ENCODE measurements at regions not wholly inside any gene's neighbourhood (a gene's known extent, or its start where the extent isn't known, plus 50 kb on each side); places are given as distances from the start of the nearest gene placed in this dataset.
A peak's percentile ranks its signal among the peaks of the same experiment; 100 is the strongest.

DNA sequence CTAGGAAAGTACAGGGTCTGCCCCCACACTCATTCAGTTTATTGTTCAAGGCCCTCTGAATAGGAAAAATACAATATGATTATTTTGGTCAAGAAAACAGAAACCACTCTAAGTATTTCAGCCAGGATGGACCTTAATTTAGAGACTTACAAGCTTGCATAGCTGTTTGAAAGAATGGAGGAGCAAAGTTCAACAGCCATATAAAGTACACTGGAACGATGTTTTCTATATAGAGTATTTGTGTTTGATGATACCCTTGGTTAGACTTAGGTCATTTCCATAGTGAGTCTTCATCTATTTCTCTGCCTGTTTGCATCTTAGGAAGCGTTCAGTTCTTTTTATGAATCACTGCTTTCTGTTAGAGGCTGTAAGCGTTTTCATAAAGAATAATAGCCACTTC lies 366.2 kb downstream of the NUP35 start (continued):
- TF ChIP-seq MXI1 (IDR thresholded peaks at IDR 0.05; ENCODE audit: low read depth, low read length), result no peak
- TF ChIP-seq, protein P1, sequence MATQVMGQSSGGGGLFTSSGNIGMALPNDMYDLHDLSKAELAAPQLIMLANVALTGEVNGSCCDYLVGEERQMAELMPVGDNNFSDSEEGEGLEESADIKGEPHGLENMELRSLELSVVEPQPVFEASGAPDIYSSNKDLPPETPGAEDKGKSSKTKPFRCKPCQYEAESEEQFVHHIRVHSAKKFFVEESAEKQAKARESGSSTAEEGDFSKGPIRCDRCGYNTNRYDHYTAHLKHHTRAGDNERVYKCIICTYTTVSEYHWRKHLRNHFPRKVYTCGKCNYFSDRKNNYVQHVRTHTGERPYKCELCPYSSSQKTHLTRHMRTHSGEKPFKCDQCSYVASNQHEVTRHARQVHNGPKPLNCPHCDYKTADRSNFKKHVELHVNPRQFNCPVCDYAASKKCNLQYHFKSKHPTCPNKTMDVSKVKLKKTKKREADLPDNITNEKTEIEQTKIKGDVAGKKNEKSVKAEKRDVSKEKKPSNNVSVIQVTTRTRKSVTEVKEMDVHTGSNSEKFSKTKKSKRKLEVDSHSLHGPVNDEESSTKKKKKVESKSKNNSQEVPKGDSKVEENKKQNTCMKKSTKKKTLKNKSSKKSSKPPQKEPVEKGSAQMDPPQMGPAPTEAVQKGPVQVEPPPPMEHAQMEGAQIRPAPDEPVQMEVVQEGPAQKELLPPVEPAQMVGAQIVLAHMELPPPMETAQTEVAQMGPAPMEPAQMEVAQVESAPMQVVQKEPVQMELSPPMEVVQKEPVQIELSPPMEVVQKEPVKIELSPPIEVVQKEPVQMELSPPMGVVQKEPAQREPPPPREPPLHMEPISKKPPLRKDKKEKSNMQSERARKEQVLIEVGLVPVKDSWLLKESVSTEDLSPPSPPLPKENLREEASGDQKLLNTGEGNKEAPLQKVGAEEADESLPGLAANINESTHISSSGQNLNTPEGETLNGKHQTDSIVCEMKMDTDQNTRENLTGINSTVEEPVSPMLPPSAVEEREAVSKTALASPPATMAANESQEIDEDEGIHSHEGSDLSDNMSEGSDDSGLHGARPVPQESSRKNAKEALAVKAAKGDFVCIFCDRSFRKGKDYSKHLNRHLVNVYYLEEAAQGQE (IDR thresholded peaks at IDR 0.05; ENCODE audit: low read depth, low read length), result no peak

DNA sequence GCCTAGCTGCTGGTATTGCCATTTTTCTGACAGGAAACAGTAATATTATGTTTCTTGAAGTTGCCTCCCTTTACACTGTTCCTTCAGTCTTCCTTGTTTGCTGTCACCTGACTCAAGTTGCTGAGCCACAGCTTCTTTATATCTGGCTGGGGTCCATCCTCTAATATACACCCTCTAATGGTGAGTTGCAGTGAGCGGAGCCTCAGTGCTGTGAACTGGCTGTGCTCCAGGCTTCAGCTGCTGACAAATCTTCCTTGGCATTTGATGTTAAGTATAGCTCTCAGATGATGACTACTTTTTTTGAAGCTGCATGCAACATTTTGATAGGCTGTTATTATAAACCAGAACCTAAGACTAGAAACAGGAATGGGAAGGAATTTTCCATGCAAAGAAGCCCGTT lies 366.7 kb downstream of the NUP35 start:
- Histone ChIP-seq H3K36me3 (replicated peaks in 1 of 2; ENCODE audit: control insufficient read depth in 1 of 2, insufficient read depth in 2 of 2, low read length in 1 of 2) (no peaks in the 10 kb centered on the region), H4K20me1 (ENCODE audit: insufficient read depth) (no peaks in the 10 kb centered on the region), H3K9ac (no peak overlapping the region), H3K4me3 (ENCODE audit: low read depth in 2 of 2, low read length in 1 of 2) (no peak overlapping the region), H3K27ac (ENCODE audit: low read depth in 2 of 2, low read length in 1 of 2) (peak overlapping the region in 1 of 2 experiments; percentile 62; a peak in 1 of 4 replicates), H3K9me2 (no peaks in the 10 kb centered on the region), H3F3A (replicated peaks; ENCODE audit: insufficient read depth) (no peaks in the 10 kb centered on the region), H3K27me3 (ENCODE audit: insufficient read depth) (no peaks in the 10 kb centered on the region), H3K9me3 (no peaks in the 10 kb centered on the region), H3K79me2 (ENCODE audit: insufficient read depth) (no peaks in the 10 kb centered on the region), H3K4me2 (no peak overlapping the region), H3K4me1 (ENCODE audit: control insufficient read depth in 1 of 2, insufficient read depth in 2 of 2, low read depth in 1 of 2, low read length in 1 of 2) (no peaks in the 10 kb centered on the region), H2AFZ (ENCODE audit: low read depth) (no peak overlapping the region)
- WGBS (ENCODE audit: low lambda C conversion rate), result 44% methylated on average over 2 of the region's 2 CpGs
- no peak for DNase-seq
- TF ChIP-seq, protein P2, sequence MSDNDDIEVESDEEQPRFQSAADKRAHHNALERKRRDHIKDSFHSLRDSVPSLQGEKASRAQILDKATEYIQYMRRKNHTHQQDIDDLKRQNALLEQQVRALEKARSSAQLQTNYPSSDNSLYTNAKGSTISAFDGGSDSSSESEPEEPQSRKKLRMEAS (IDR thresholded peaks at IDR 0.05; ENCODE audit: low read depth), result no peak
- TF ChIP-seq, protein P3, sequence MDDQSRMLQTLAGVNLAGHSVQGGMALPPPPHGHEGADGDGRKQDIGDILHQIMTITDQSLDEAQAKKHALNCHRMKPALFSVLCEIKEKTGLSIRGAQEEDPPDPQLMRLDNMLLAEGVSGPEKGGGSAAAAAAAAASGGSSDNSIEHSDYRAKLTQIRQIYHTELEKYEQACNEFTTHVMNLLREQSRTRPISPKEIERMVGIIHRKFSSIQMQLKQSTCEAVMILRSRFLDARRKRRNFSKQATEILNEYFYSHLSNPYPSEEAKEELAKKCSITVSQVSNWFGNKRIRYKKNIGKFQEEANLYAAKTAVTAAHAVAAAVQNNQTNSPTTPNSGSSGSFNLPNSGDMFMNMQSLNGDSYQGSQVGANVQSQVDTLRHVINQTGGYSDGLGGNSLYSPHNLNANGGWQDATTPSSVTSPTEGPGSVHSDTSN (IDR thresholded peaks at IDR 0.05), result peak; percentile 10; the same call in 1 of the 2 replicates
- CTCF ChIA-PET, result no interaction called here
- POLR2A ChIA-PET, result no interaction called here

DNA sequence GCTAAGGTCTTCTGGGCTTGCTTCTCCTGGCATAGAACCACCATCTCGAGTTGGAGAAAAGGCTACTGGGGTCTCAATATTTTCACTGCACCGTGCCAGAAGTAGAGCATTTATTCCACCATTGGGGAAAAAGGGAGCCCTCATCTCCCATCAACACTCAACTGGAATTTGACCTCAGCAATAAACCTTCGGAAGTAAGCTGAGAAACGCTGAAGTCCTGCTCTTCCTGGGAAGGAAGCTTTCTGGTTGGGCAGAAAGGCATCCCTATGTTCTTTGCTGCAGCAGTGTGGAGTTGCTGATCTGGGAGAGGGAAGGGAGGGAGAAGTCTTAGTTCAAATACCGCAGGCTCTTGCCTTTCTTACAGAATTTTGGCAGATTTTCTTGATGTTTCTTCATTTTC lies 368.8 kb downstream of the NUP35 start:
- Histone ChIP-seq H3K4me2 (no peak overlapping the region), H3K79me2 (ENCODE audit: insufficient read depth) (no peaks in the 10 kb centered on the region), H3K27me3 (ENCODE audit: insufficient read depth) (no peaks in the 10 kb centered on the region), H3K4me1 (ENCODE audit: control insufficient read depth in 1 of 2, insufficient read depth in 2 of 2, low read depth in 1 of 2, low read length in 1 of 2) (no peaks in the 10 kb centered on the region), H3F3A (replicated peaks; ENCODE audit: insufficient read depth) (no peaks in the 10 kb centered on the region), H3K9me2 (no peaks in the 10 kb centered on the region), H3K36me3 (replicated peaks in 1 of 2; ENCODE audit: control insufficient read depth in 1 of 2, insufficient read depth in 2 of 2, low read length in 1 of 2) (no peaks in the 10 kb centered on the region), H4K20me1 (ENCODE audit: insufficient read depth) (no peaks in the 10 kb centered on the region), H3K4me3 (ENCODE audit: low read depth in 2 of 2, low read length in 1 of 2) (no peak overlapping the region), H2AFZ (ENCODE audit: low read depth) (no peak overlapping the region), H3K9ac (no peak overlapping the region), H3K27ac (ENCODE audit: low read depth in 2 of 2, low read length in 1 of 2) (no peak overlapping the region), H3K9me3 (no peaks in the 10 kb centered on the region)
- ChIA-PET CTCF (no interaction called here), POLR2A (no interaction called here)
- no peak for DNase-seq
- 50% methylated on average over 5 of the region's 5 CpGs for WGBS (ENCODE audit: low lambda C conversion rate)
- TF ChIP-seq, protein P4, sequence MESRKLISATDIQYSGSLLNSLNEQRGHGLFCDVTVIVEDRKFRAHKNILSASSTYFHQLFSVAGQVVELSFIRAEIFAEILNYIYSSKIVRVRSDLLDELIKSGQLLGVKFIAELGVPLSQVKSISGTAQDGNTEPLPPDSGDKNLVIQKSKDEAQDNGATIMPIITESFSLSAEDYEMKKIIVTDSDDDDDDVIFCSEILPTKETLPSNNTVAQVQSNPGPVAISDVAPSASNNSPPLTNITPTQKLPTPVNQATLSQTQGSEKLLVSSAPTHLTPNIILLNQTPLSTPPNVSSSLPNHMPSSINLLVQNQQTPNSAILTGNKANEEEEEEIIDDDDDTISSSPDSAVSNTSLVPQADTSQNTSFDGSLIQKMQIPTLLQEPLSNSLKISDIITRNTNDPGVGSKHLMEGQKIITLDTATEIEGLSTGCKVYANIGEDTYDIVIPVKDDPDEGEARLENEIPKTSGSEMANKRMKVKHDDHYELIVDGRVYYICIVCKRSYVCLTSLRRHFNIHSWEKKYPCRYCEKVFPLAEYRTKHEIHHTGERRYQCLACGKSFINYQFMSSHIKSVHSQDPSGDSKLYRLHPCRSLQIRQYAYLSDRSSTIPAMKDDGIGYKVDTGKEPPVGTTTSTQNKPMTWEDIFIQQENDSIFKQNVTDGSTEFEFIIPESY (IDR thresholded peaks at IDR 0.05; ENCODE audit: borderline replicate concordance, low read depth), result no peak
- TF ChIP-seq TCF12 (IDR thresholded peaks at IDR 0.05), result no peak
- TF ChIP-seq RAD21 (IDR thresholded peaks at IDR 0.05; ENCODE audit: low read length), result no peak
- TF ChIP-seq ELF1 (IDR thresholded peaks at IDR 0.05), result no peak
- TF ChIP-seq MXI1 (IDR thresholded peaks at IDR 0.05; ENCODE audit: low read depth, low read length), result no peak
- no peak for TF ChIP-seq NRF1 (IDR thresholded peaks at IDR 0.05; ENCODE audit: low read depth, low read length)
- TF ChIP-seq RFX5 (IDR thresholded peaks at IDR 0.05; ENCODE audit: low read length), result no peak
- TF ChIP-seq, protein P5, sequence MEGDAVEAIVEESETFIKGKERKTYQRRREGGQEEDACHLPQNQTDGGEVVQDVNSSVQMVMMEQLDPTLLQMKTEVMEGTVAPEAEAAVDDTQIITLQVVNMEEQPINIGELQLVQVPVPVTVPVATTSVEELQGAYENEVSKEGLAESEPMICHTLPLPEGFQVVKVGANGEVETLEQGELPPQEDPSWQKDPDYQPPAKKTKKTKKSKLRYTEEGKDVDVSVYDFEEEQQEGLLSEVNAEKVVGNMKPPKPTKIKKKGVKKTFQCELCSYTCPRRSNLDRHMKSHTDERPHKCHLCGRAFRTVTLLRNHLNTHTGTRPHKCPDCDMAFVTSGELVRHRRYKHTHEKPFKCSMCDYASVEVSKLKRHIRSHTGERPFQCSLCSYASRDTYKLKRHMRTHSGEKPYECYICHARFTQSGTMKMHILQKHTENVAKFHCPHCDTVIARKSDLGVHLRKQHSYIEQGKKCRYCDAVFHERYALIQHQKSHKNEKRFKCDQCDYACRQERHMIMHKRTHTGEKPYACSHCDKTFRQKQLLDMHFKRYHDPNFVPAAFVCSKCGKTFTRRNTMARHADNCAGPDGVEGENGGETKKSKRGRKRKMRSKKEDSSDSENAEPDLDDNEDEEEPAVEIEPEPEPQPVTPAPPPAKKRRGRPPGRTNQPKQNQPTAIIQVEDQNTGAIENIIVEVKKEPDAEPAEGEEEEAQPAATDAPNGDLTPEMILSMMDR (IDR thresholded peaks at IDR 0.05), result no peak
- no peak for TF ChIP-seq RCOR1 (IDR thresholded peaks at IDR 0.05; ENCODE audit: low read length)
- TF ChIP-seq, protein P6, sequence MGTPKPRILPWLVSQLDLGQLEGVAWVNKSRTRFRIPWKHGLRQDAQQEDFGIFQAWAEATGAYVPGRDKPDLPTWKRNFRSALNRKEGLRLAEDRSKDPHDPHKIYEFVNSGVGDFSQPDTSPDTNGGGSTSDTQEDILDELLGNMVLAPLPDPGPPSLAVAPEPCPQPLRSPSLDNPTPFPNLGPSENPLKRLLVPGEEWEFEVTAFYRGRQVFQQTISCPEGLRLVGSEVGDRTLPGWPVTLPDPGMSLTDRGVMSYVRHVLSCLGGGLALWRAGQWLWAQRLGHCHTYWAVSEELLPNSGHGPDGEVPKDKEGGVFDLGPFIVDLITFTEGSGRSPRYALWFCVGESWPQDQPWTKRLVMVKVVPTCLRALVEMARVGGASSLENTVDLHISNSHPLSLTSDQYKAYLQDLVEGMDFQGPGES (IDR thresholded peaks at IDR 0.05; ENCODE audit: low read depth, low read length), result no peak
- no peak for TF ChIP-seq RXRA (IDR thresholded peaks at IDR 0.05; ENCODE audit: borderline replicate concordance, low read depth)
- TF ChIP-seq, protein P7, sequence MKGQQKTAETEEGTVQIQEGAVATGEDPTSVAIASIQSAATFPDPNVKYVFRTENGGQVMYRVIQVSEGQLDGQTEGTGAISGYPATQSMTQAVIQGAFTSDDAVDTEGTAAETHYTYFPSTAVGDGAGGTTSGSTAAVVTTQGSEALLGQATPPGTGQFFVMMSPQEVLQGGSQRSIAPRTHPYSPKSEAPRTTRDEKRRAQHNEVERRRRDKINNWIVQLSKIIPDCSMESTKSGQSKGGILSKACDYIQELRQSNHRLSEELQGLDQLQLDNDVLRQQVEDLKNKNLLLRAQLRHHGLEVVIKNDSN (IDR thresholded peaks at IDR 0.05; ENCODE audit: borderline replicate concordance, low read depth), result no peak

Measured in SK-N-SH (cell line).